Loucy (cell line): ENCODE measurements at regions not wholly inside any gene's neighbourhood (a gene's known extent, or its start where the extent isn't known, plus 50 kb on each side); places are given as distances from the start of the nearest gene placed in this dataset.

ENCODE experiments used
- CTCF ChIP-seq: fragments of 200-600 bp; sonication (generic); conservative IDR thresholded peaks from 2 replicates; pipeline ENCODE4 v1.5.1; 2014; ENCODE audit warnings: mild to moderate bottlenecking, antibody characterized with exemption, low read length
- EZH2phosphoT487 ChIP-seq: fragments of 200-600 bp; IDR thresholded peaks from 2 replicates; pipeline ENCODE4 v1.6.1; 2018; ENCODE audit warnings: antibody characterized with exemption, mild to moderate bottlenecking, moderate library complexity, borderline replicate concordance

- TF ChIP-seq CTCF, result no peak
- no peak for TF ChIP-seq EZH2phosphoT487
These were observed 481.3 kb upstream of the CITED2 start for GRCh38 chr6:139855671-139856311.
